HG03060 (cell line): ENCODE measurements at regions not wholly inside any gene's neighbourhood (a gene's known extent, or its start where the extent isn't known, plus 50 kb on each side); places are given as distances from the start of the nearest gene placed in this dataset.

Source experiments
- ATAC-seq: cut with Tn5 transposase; IDR thresholded peaks from one replicate; pipeline ENCODE4 v1.9.1; 2021; ENCODE audit warnings: low read depth, moderate number of reproducible peaks; ENCODE audit not compliant: unreplicated experiment

GRCh38 chr10:78357141-78358063 lies 323.7 kb downstream of the RPS24 start:
- no peak for ATAC-seq

GRCh38 chr10:78358351-78358750 lies 324.7 kb downstream of the RPS24 start:
- no peak for ATAC-seq

- ATAC-seq, result no peak
These were observed 325.3 kb downstream of the RPS24 start for GRCh38 chr10:78358982-78359381.

GRCh38 chr10:78359640-78360091 lies 326.0 kb downstream of the RPS24 start:
- ATAC-seq, result no peak

- ATAC-seq, result no peak
These were observed 326.6 kb downstream of the RPS24 start for GRCh38 chr10:78360284-78360683.

- ATAC-seq, result no peak
These were observed 327.4 kb downstream of the RPS24 start for GRCh38 chr10:78361031-78361430.

GRCh38 chr10:78362406-78363022 lies 328.9 kb downstream of the RPS24 start:
- no peak for ATAC-seq

- no peak for ATAC-seq
These were observed 329.5 kb downstream of the RPS24 start for GRCh38 chr10:78363190-78363589.

GRCh38 chr10:78365694-78366093 lies 332.0 kb downstream of the RPS24 start:
- no peak for ATAC-seq

- no peak for ATAC-seq
These were observed 333.2 kb downstream of the RPS24 start for GRCh38 chr10:78366663-78367411.

GRCh38 chr10:78367751-78368150 lies 334.1 kb downstream of the RPS24 start:
- ATAC-seq, result no peak

GRCh38 chr10:78371136-78371535 lies 337.5 kb downstream of the RPS24 start:
- no peak for ATAC-seq

- no peak for ATAC-seq
These were observed 339.1 kb downstream of the RPS24 start for GRCh38 chr10:78372806-78373205.

- ATAC-seq, result no peak
These were observed 340.8 kb downstream of the RPS24 start for GRCh38 chr10:78374331-78375028.

- no peak for ATAC-seq
These were observed 342.5 kb downstream of the RPS24 start for GRCh38 chr10:78375854-78376785.

GRCh38 chr10:78377356-78377755 lies 343.7 kb downstream of the RPS24 start:
- ATAC-seq, result no peak

- ATAC-seq, result no peak
These were observed 344.5 kb downstream of the RPS24 start for GRCh38 chr10:78378192-78378591.

- ATAC-seq, result no peak
These were observed 347.4 kb downstream of the RPS24 start for GRCh38 chr10:78381107-78381506.

GRCh38 chr10:78382047-78382446 lies 348.4 kb downstream of the RPS24 start:
- no peak for ATAC-seq
